Posterior cingulate gyrus (tissue), 11 donors: ENCODE measurements at regions not wholly inside any gene's neighbourhood (a gene's known extent, or its start where the extent isn't known, plus 50 kb on each side); places are given as distances from the start of the nearest gene placed in this dataset.
A peak's percentile ranks its signal among the peaks of the same experiment; 100 is the strongest.
"Not testable (repeated sequence)": the region's sequence is repeated elsewhere in the genome, so short reads cannot be mapped to it uniquely, and the experiment has no call there.

Experiments
- DNase-seq, 10 donors: peaks; one replicate each; pipeline versions ENCODE4 v3.0.0 to v3.0.0-alpha.2; 2020 to 2021; ENCODE audit warnings: mixed read lengths in 3 of 10
- intact Hi-C: fragments of 100-400 bp; cut with DNase I; formaldehyde crosslinking; loops from one replicate; pipeline ENCODE4 v1.15.1; 2023

DNA sequence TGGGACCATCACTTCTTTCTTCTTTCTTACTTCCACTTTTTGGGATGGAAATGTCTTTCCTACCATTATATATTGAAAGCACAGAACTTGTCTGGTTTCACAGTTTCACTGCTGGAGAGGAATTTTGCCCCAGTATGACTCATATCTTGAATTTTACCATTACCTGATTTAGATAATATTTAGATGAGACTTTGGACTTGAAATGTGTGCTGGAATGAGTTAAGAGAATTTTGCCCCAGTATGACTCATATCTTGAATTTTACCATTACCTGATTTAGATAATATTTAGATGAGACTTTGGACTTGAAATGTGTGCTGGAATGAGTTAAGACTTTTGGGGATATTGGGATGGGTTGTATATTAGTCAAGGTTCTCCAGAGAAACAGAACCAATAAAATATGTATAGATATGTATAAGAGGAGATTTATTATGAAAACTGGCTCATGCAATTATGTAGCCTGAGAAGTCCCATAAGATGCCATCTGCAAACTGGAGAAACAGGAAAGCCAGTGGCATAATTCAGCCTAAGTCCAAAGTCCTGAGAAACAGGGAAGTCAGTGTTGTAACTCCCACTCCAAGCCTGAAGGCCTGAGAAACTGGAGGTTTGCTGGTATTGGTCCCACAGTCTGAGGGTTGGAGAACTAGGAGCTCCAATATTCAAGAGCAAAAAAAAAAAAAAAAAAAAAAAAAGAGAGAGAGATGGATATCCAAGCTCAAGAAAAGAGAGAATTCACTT lies 1029.2 kb downstream of the EPHA3 start:
- DNase-seq = no peak

DNA sequence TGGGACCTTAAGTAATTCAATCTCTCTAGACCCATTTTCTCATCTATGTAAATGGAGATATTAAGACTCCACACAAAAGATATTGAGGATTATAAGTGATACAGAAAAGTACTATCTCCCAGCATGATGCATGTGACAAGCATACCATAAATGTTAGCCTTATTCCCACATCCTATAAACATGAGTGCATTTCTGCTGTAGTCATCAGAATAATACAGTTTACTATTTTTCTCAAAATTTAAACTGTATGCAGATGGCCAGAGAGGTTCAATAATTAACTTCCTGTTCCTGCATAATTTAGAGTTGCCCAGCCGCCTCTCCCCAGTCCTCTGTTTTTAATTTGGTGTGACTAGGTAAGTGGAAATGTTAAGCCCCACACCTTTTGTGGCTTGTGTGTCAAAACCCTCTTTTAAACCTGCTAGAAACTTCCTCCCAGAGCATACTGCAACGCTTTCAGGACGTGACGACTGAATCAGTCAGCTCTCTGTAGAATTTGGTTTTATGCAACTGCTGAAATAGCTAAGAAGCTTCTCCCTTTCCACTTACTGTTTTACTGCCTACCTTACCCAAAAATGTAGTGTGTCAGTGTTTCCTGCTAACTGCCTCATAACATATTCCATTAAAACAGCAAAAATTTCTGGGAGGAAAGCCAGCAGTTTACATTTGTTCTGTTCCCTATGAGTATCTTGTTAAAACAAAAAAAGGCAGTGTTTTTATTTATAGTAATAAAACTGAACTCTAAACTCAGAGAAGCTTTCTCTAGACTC lies 1037.9 kb downstream of the EPHA3 start:
- DNase-seq = peak in 1 of 10 donors; percentile 12
- intact Hi-C loops = no loop called here

More for the DNA sequence above, 1029.2 kb downstream of the EPHA3 start:
- intact Hi-C loops = no loop called here

- no peak for DNase-seq
- intact Hi-C loops = loop anchor here (5.0 kb wide), 1 partner anchor 1978 kb away; no protein-coding TSS in a partner anchor
These were observed 1072.7 kb downstream of the EPHA3 start for GRCh38 chr3:90180096-90180495.

DNA sequence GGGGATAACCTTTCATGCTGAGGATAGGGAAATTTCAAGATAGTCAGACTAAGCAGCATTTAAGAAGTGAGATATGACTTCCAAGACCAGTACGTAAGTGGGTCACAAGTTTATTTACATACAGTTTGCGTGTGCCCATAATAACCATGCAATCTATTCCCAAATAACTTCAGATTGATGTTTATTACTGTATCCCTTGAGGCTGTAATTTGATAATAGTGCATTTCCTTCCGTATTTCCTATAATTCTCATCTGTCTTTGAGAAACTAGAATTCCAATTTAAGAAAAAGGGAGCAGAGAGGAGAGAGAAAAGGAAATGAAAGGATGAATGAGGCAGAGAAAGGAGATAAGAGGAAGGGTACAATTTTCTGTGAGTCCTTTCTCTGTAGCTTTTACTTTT lies 1073.1 kb downstream of the EPHA3 start:
- intact Hi-C loops = loop anchor here (5.0 kb wide), 1 partner anchor 1978 kb away; no protein-coding TSS in a partner anchor
- DNase-seq = no peak

- intact Hi-C loops = loop anchor here (5.0 kb wide), 1 partner anchor 1980 kb away; no protein-coding TSS in a partner anchor
- DNase-seq = peak in 8 of 10 donors; percentile 8 to 86 (median 22)
These were observed 1075.0 kb downstream of the EPHA3 start for GRCh38 chr3:90182291-90182976.

DNA sequence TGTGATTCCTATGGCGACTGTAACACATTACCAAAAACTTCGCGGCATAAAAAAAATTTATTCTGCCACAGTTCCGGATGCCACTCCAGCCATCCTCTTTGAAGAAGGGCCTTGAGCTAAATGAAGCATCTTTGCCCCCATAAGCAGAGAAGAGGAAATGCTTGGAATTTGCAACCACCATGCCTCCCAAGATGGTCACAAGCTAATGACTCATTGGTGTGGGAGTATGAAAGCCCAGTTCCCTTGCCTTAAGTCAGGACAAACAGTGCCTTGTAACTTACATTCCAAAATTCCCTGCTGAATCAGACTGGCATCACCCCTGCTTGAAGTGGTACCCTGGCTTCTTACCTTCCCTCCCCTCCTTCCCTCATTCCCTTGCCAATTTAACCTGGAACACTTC lies 1077.4 kb downstream of the EPHA3 start:
- intact Hi-C loops = loop anchor here (5.0 kb wide), 1 partner anchor 1983 kb away; no protein-coding TSS in a partner anchor
- DNase-seq = peak in 1 of 10 donors; percentile 4

- intact Hi-C loops, DNase-seq: not testable (repeated sequence)
These were observed 1090.0 kb downstream of the EPHA3 start for GRCh38 chr3:90197383-90197782.

DNA sequence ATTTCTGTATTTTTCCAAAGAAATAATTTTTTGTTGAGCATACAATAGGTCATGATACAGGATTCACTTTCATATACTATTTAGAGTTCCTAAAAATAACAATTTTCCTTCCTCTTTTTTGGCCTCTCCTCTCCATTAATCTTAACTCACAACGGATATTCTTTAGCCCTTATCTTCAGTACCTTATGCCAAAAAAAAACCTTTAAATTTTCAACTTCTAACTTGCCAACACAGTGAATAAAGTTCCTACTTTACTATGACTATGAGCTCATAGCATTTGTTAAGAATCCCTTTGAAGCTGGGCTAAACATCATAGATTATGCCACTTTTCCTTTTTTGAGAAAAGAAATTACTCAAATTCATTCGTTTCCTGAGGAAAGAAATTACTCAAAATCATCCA lies 1095.5 kb downstream of the EPHA3 start:
- intact Hi-C loops, DNase-seq: not testable (repeated sequence)

GRCh38 chr3:90206482-90206881 lies 1099.1 kb downstream of the EPHA3 start:
- intact Hi-C loops, DNase-seq: not testable (repeated sequence)

GRCh38 chr3:90207353-90208097 lies 1100.1 kb downstream of the EPHA3 start:
- DNase-seq, intact Hi-C loops: not testable (repeated sequence)

DNA sequence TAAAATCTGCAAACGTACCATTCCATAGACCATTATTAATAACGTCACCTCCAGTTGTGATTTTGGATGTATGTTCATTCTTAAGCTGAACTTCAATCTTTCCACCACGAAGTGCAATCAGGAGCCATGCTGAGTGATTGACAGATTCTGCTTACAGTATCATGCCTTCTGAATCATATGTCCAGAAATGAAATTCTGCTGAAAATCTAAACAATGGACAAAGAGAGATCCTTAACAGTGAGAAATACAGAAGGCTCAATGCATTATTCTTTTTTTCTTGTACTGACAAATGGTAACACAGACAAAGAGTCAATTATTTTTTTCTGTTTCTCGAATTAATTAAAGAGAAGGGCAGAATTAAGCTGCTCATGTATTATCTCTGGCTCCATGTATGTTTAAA lies 1114.5 kb downstream of the EPHA3 start:
- no peak for DNase-seq
- intact Hi-C loops = no loop called here

- DNase-seq = no peak
- intact Hi-C loops = no loop called here
These were observed 1134.1 kb downstream of the EPHA3 start for GRCh38 chr3:90241481-90241880.

- intact Hi-C loops = no loop called here
- DNase-seq = no peak
These were observed 1145.7 kb downstream of the EPHA3 start for GRCh38 chr3:90253131-90253530.

DNA sequence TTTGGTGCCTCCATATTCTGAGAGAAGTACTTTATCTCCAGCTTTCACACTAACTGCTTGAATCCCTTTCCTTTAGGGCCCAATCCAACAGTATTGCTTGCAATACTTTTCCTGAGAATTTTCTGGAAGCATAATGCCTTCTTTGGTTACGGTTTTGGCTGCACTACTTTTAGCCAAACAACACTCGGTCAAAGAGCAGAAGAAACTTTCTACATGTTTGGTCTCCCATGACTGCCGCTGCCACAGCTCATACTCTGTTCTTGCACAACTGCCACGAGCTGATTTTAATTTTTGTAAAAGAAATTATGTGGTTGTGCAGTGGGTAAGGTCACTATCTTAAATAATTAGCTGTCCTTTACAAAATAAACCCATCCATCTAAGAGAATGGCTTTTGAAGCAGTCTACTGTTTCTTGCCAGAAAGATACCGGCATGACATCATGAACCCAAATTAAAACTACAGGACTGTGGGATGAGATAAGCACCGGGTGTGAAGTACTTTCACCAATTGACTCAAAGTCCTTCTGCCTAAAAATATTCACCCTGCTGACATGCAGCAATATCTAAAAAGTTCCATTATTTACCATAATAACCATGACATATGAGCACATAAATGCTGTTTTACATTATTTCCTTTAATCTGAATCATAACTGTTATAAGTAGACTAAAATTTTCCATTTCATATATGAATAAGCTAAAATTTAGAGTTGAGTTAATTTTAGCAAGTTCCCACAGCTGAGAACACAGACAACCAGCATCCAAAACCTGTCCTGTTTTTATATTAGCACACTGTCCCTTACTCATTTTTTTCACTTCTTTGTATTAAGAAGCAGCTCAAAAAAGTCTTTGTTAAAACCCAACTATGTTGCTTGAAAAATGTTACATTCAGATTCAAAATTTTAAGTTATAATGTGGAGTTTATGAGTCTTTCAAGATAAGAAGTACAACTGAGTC lies 1154.3 kb downstream of the EPHA3 start:
- intact Hi-C loops = no loop called here
- no peak for DNase-seq
